Naive thymus-derived CD8-positive, alpha-beta T cell (primary cell): ENCODE measurements at regions not wholly inside any gene's neighbourhood (a gene's known extent, or its start where the extent isn't known, plus 50 kb on each side); places are given as distances from the start of the nearest gene placed in this dataset.

Source experiments
- ATAC-seq, 2 donors: fragments of 150-1000 bp; cut with Tn5 transposase in 1 of 2; sonication (Bioruptor Pico), chemical (Tn5 transposase) in 1 of 2; 1 replicate in 1 of 2; 2 replicates in 1 of 2; pipeline ENCODE4 v1.10.0; 2021; ENCODE audit warnings: mild to moderate bottlenecking in 2 of 2, moderate library complexity in 2 of 2
- POLR2A ChIA-PET: fragments of 350-600 bp; sonication (Branson Sonifier 250); formaldehyde crosslinking; loops from one replicate; lab custom pipeline; 2021; ENCODE audit warnings: antibody characterized with exemption; lab: Charles Lee
- DNase-seq, 10 donors: peaks; one replicate each; pipeline versions ENCODE4 v3.0.0 to v3.0.0-alpha.2; 2020 to 2022
- H3K27ac Mint-ChIP-seq, 10 donors: one replicate each; pipeline ENCODE4 v1.8.0; 2020 to 2022; ENCODE audit warnings: mild to moderate bottlenecking in 10 of 10, mixed read lengths in 10 of 10, moderate library complexity in 4 of 10, inconsistent platforms in 1 of 10
- H3K27me3 Mint-ChIP-seq, 5 donors: one replicate each; pipeline ENCODE4 v1.8.0; 2021 to 2022; ENCODE audit warnings: mixed read lengths in 5 of 5
- H3K36me3 Mint-ChIP-seq, 3 donors: one replicate each; pipeline ENCODE4 v1.8.0; 2020 to 2022; ENCODE audit warnings: mixed read lengths in 3 of 3, mild to moderate bottlenecking in 2 of 3, inconsistent platforms in 1 of 3
- H3K4me1 Mint-ChIP-seq, 4 donors: one replicate each; pipeline ENCODE4 v1.8.0; 2021 to 2022; ENCODE audit warnings: mixed read lengths in 4 of 4
- H3K4me3 Mint-ChIP-seq, 10 donors: one replicate each; pipeline ENCODE4 v1.8.0; 2020 to 2022; ENCODE audit warnings: mild to moderate bottlenecking in 10 of 10, mixed read lengths in 10 of 10, moderate library complexity in 6 of 10, inconsistent platforms in 1 of 10
- H3K9me3 Mint-ChIP-seq, 9 donors: one replicate each; pipeline ENCODE4 v1.8.0; 2020 to 2022; ENCODE audit warnings: mixed read lengths in 9 of 9, mild to moderate bottlenecking in 3 of 9, inconsistent platforms in 1 of 9, moderate library complexity in 1 of 9

DNA sequence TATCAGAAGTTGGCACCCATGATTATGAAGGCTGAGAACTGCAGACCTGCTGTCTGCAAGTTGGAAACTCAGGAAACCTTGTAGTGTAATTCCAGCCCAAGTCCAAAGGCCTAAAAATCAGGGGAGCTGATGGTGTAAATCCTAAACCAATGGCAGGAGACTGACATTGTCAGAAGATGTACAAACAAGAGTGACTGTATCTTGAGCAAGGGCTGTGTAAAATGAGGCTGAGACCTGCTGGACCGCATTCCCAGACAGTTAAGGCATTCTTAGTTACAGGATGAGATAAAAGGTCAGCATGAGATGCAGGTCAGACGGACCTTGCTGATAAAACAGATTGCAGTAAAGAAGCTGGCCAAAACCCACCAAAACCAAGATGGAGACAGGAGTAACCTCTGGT is 147.7 kb downstream of the COG6 start:
- no peak for ATAC-seq
- no peak overlapping the region for H3K4me3 Mint-ChIP-seq
- H3K27ac Mint-ChIP-seq, result no peak overlapping the region
- POLR2A ChIA-PET, result no interaction called here
- peaks cover 0 to 1% (median 0%) of the 10 kb centered on the region in 5 donors for H3K27me3 Mint-ChIP-seq
- no peak for DNase-seq
- H3K9me3 Mint-ChIP-seq, result peaks cover 0 to 20% (median 12%) of the 10 kb centered on the region in 9 donors
- H3K36me3 Mint-ChIP-seq, result peaks cover 0 to 10% (median 6%) of the 10 kb centered on the region in 3 donors
- H3K4me1 Mint-ChIP-seq, result no peaks in the 10 kb centered on the region

DNA sequence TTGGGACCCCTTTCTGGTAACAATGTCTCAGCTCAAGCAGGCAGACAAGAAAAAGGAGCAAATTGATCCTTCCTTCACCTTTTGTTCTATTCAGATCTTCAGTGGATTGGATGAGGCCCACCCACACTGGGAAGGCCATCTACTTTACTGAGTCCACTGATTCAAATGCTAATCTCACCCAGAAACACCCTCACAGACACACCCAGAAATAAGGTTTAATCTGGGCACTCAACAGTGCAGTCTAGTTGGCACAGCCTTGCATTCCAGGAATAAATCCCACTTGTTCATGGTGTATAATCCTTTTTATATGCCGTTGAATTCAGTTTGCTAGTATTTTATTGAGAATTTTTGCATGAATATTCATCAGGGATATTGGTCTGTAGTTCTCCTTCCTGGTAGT is 148.4 kb downstream of the COG6 start:
- Mint-ChIP-seq H3K27ac (no peak overlapping the region), H3K36me3 (peaks cover 0 to 10% (median 6%) of the 10 kb centered on the region in 3 donors), H3K4me3 (no peak overlapping the region), H3K27me3 (peaks cover 0 to 1% (median 0%) of the 10 kb centered on the region in 5 donors), H3K9me3 (peaks cover 0 to 17% (median 12%) of the 10 kb centered on the region in 9 donors), H3K4me1 (no peaks in the 10 kb centered on the region)
- DNase-seq (no peak), ATAC-seq (no peak)
- POLR2A ChIA-PET, result no interaction called here

DNA sequence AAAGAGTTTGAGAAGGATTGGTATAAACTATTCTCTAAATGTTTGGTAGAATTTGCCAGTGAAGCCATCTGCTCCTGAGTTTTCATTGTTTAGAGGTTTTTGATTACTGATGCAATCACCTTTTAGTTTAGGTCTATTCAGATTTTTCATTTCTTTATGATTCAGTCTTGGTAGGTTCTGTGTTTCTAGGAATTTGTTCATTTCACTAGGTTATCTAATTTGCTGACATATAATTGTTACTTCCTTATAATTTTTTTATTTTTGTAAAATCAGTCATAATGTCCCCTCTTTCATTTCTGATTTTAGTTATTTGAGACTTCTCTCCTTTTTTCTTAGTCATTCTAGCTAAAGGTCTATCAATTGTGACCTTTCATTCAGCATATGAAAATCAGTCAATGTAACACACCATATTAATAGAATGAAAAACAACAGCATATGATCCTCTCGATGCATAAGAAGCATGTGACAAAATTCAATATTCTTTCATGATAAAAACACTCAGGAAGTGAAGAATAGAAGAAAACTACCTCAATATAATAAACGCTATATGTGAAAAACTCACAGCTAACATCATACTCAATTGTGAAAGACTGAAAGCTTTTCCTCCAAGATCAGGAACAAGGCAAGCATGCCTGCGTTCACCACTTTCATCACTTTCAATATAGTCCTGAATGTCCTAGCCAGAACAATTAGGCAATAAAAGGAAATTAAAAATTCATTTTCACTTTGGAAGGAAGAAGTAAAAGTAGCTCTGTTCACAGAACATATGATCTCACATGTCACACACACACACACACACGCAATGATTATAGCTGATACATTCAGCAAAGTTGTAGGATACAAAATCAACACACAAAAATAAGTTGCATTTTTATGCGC is 149.1 kb downstream of the COG6 start:
- ATAC-seq, result no peak
- POLR2A ChIA-PET, result no interaction called here
- H3K27me3 Mint-ChIP-seq, result peaks cover 0 to 1% (median 0%) of the 10 kb centered on the region in 5 donors

DNA sequence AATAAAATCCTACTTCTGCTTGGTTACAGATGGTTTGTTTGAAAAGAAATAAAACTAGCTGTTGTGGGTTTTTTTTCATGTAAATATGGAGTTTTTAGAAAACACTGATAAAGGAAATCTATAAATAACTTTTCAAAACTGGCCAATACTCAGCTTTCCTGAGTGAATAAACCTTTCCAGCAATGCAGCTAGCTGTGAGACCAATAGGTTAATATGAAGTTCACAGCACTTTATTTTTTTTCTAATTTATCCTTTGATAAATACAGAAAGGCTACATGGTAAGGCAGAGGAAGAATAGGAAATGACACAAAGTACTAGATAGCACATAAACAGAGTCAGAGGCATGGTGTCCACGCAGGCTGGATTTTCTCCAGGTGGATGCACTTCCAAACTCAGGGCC is 154.0 kb downstream of the COG6 start:
- POLR2A ChIA-PET, result interaction anchor here (0.9 kb wide), 1 partner anchor 15 kb away, joined by 3 read pairs; no protein-coding TSS in a partner anchor
- Mint-ChIP-seq H3K9me3 (no peaks in the 10 kb centered on the region), H3K27ac (no peak overlapping the region), H3K4me1 (no peaks in the 10 kb centered on the region), H3K27me3 (peaks cover 0 to 12% (median 10%) of the 10 kb centered on the region in 5 donors), H3K36me3 (no peaks in the 10 kb centered on the region), H3K4me3 (no peak overlapping the region)
- no peak for DNase-seq
- no peak for ATAC-seq

More for the DNA sequence above, 149.1 kb downstream of the COG6 start:
- no peak overlapping the region for H3K4me3 Mint-ChIP-seq
- H3K27ac Mint-ChIP-seq, result no peak overlapping the region
- H3K4me1 Mint-ChIP-seq, result no peaks in the 10 kb centered on the region
- no peak for DNase-seq
- peaks cover 0 to 10% (median 6%) of the 10 kb centered on the region in 3 donors for H3K36me3 Mint-ChIP-seq
- peaks cover 0 to 17% (median 12%) of the 10 kb centered on the region in 9 donors for H3K9me3 Mint-ChIP-seq

DNA sequence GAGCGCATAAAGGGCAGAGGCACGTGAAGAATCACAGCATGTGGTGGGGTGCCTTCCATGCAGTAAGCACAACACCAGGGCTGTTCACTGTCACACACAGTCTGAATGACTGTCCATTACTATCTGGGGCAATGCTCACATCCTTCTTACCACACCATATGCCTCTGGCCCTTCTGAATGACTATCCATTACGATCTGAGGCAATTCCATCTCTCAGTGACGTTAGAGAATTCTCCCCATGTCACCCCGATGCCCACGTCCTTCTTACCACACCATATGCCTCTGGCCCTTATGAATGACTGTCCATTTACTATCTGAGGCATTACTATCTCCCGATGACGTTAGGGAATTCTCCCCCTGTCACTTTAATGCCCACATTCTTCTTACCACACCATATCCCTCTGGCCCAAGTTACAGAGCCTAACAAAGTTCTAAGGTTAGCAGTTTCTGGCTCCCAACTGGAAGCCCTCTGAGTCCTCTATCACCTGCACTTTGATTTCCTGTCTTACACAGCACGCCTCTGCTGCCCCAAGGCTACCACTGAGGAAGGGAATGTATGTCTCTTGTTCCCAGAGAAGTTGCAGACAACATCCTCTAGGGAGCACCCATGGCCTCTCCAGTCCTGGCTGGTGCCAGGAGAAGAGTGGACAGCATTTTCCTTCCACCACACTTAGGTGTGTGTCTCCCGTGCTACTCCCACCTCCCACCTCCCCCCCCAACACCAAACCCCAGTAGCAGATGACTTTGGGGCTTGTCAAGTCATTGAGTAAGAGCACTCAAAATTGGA is 154.8 kb downstream of the COG6 start:
- Mint-ChIP-seq H3K4me3 (no peak overlapping the region), H3K9me3 (no peaks in the 10 kb centered on the region), H3K27me3 (peaks cover 0 to 12% (median 10%) of the 10 kb centered on the region in 5 donors), H3K27ac (peak overlapping the region in 3 of 10 donors; percentile 2 to 33 (median 18)), H3K36me3 (no peaks in the 10 kb centered on the region), H3K4me1 (no peaks in the 10 kb centered on the region)
- ATAC-seq, result no peak
- POLR2A ChIA-PET, result interaction anchor here (0.7 kb wide), 1 partner anchor 1258 kb away, joined by 5 read pairs; no protein-coding TSS in a partner anchor
- DNase-seq, result no peak

DNA sequence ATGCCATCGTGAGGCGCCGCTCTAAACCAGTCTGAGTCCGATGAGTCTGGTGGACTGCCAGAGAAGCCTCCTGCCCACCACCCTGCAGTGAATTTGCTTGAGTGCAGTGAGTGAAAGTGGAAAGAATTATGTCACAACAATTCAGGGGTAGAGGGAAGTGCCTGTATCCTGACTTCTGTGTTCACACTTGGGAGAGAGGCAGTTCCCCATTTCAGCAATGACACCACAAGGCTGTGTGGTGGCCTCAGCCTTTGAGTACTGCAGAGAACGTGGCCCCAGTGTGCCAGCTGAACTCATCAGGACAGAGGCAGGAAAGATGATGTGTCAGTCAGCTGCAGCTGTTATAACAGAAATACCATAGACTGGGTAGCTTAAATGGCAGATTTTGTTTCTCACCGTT is 155.6 kb downstream of the COG6 start:
- no peak for DNase-seq
- Mint-ChIP-seq H3K9me3 (no peaks in the 10 kb centered on the region), H3K27me3 (peaks cover 0 to 12% (median 10%) of the 10 kb centered on the region in 5 donors), H3K36me3 (no peaks in the 10 kb centered on the region), H3K4me3 (no peak overlapping the region), H3K4me1 (no peaks in the 10 kb centered on the region), H3K27ac (peak overlapping the region in 1 of 10 donors; percentile 63)
- ATAC-seq, result no peak
- POLR2A ChIA-PET, result interaction anchor here (0.7 kb wide), 1 partner anchor 1257 kb away, joined by 5 read pairs; no protein-coding TSS in a partner anchor

DNA sequence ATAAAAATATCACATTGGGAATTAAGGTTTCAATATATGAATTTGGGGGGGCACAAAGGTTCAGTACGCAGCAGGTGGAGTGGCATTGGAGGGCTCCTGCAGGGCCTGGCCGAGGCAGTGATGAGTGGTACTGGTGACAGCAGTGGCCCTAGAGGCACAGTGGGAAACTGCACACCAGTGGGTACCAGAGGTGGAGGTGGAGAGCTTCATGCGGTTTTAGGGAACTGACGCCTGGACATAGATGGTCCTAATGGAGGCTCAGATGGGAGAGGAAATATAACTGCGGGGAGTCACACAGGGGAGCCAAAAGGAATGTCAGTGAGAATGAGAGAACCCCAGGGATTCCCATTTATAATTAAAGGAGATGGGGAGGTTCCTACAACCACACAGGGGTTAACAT is 156.2 kb downstream of the COG6 start:
- ATAC-seq (no peak), DNase-seq (no peak)
- Mint-ChIP-seq H3K4me1 (no peaks in the 10 kb centered on the region), H3K9me3 (no peaks in the 10 kb centered on the region), H3K27ac (no peak overlapping the region), H3K36me3 (no peaks in the 10 kb centered on the region), H3K4me3 (no peak overlapping the region), H3K27me3 (peaks cover 0 to 12% (median 10%) of the 10 kb centered on the region in 5 donors)
- POLR2A ChIA-PET, result no interaction called here

DNA sequence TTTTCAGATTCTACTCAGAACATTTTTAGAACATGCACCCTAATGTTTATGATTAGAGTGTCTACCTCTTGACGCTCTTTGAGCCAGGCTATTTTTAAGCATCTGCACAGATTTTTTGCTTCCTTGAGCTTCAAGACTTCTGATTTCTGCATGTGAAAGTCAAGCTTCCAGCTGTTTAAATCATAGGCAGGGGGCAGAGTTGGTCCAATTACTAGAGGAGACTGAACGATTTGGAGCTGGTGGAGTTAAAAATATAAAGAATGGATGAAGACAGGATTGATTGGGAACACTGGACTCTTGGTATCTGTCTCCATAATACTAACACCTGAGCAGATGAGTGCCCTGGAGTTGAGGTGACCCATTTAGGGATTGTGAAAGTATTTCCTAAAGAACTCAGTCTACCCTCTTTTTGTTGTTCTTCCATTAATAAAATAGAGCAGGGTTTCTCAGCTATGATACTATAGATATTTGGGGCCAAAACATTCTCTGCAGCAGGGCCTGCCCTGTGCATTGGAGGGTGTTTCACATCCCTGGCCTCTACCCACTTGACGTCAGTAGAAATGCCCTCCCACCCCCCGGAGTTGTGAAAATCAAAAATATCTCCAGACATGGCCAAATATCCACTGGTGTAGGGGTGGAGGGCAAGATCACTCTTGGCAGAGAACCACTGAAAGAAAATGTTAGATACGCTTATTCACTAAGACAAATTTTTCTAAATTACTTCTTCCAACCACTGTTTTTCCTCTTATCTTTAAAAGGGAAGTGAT is 160.1 kb downstream of the COG6 start:
- no peak for ATAC-seq
- Mint-ChIP-seq H3K27ac (no peak overlapping the region), H3K4me3 (no peak overlapping the region), H3K36me3 (no peaks in the 10 kb centered on the region), H3K9me3 (no peaks in the 10 kb centered on the region), H3K27me3 (peaks cover 0 to 10% (median 5%) of the 10 kb centered on the region in 5 donors), H3K4me1 (no peaks in the 10 kb centered on the region)
- POLR2A ChIA-PET, result no interaction called here
- no peak for DNase-seq

DNA sequence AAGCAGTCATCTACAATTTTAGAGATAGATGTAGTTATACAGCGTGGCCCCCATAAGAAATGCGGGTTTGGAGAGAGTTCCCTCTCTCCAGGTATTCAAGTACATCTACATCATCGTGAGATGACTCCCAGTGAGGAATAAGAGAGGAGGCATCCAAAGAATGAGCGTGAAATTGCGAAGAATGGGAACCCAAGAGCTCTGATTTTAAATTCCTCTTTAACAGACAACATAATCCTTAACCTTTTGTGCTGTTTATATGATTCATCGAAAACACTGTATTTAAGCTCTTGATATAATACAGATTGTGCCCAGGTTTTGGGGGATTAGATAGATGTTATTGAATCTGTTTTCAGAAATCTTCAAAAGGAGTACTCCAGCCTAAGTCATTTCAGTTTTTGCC is 161.5 kb downstream of the COG6 start:
- no peak overlapping the region for H3K4me3 Mint-ChIP-seq
- peaks cover 2 to 4% (median 3%) of the 10 kb centered on the region in 4 donors for H3K4me1 Mint-ChIP-seq
- ATAC-seq, result no peak
- no peak overlapping the region for H3K27ac Mint-ChIP-seq
- no peaks in the 10 kb centered on the region for H3K36me3 Mint-ChIP-seq
- POLR2A ChIA-PET, result no interaction called here
- H3K9me3 Mint-ChIP-seq, result no peaks in the 10 kb centered on the region
- H3K27me3 Mint-ChIP-seq, result peaks cover 0 to 5% (median 0%) of the 10 kb centered on the region in 5 donors
- no peak for DNase-seq

DNA sequence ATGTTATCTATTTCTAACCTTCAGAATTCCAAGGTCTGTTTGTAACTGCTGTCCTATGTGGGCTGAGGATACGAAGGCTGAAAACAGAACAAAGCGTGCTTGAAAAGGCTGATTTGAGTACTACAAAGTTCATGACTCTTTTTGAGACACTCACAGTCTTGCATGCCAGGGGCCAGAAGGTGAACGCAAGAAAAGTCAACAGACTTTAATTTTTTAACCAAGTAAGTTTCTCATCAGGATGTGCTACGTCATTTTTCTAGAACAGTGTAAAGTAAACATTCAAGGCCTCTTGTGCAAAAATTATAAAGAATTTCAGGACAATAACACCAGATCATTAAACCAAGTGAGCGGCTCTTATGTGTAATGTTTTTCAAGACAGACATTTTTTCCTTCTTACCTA is 163.5 kb downstream of the COG6 start:
- no peak for DNase-seq
- no peaks in the 10 kb centered on the region for H3K36me3 Mint-ChIP-seq
- H3K9me3 Mint-ChIP-seq, result no peaks in the 10 kb centered on the region
- H3K27me3 Mint-ChIP-seq, result no peaks in the 10 kb centered on the region
- peaks cover 14 to 19% (median 18%) of the 10 kb centered on the region in 4 donors for H3K4me1 Mint-ChIP-seq
- ATAC-seq, result no peak
- H3K4me3 Mint-ChIP-seq, result no peak overlapping the region
- H3K27ac Mint-ChIP-seq, result no peak overlapping the region
- POLR2A ChIA-PET, result no interaction called here

DNA sequence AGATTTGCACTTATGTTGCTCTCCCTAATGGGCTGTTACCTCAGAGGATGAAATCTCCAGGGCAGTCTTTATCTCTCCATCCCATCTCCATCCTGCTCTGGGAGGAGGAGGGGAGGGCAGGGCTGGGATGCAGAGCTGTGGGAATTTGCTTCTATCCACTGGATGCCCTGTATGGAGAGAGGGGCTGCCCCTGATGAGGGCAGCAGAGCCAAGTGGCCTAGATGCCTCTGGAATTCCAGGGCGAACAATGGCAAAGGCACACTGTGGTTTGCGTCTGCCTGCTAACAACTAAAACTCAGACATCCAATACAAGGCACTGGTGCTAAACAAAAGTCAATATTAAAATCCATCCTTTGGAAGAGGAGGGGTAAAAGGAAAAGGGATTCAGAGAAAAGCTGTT is 165.1 kb downstream of the COG6 start:
- ATAC-seq (no peak), DNase-seq (no peak)
- H3K4me1 Mint-ChIP-seq, result peaks cover 14 to 20% (median 18%) of the 10 kb centered on the region in 4 donors
- no peaks in the 10 kb centered on the region for H3K9me3 Mint-ChIP-seq
- no peak overlapping the region for H3K27ac Mint-ChIP-seq
- no peaks in the 10 kb centered on the region for H3K36me3 Mint-ChIP-seq
- POLR2A ChIA-PET, result no interaction called here
- no peaks in the 10 kb centered on the region for H3K27me3 Mint-ChIP-seq
- no peak overlapping the region for H3K4me3 Mint-ChIP-seq

DNA sequence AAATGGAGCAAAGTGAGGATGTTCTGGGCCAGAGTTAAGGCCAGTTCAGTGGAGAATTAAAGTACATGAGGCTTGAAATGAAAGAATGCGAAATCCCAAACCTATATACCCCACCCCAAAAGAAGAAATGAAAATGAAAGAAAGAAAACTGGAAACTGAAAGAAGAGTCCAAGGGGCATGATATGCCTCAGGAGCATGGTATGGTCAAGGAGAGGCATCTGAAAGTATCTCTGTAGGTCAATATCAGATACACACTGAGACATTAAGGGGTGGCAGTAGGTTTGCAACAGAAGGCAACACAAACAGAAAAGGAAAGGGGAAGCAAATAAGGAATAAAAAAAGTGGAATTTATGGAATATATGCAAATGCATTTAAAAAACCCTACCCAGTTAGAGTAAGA is 166.5 kb downstream of the COG6 start:
- Mint-ChIP-seq H3K27ac (peak overlapping the region in 1 of 10 donors; percentile 28), H3K27me3 (no peaks in the 10 kb centered on the region), H3K9me3 (no peaks in the 10 kb centered on the region), H3K4me1 (peaks cover 14 to 26% (median 18%) of the 10 kb centered on the region in 4 donors), H3K4me3 (peak overlapping the region in 2 of 10 donors; percentile 8 to 19), H3K36me3 (no peaks in the 10 kb centered on the region)
- POLR2A ChIA-PET, result no interaction called here
- no peak for DNase-seq
- ATAC-seq, result no peak
